GM12878 (cell line): ENCODE measurements at regions not wholly inside any gene's neighbourhood (a gene's known extent, or its start where the extent isn't known, plus 50 kb on each side); places are given as distances from the start of the nearest gene placed in this dataset.

Experiments used
- ATAC-seq: fragments of 200-7000 bp; cut with Tn5 transposase; 3 replicates; pipeline ENCODE4 v1.9.1; 2020; ENCODE audit warnings: mild to moderate bottlenecking, moderate library complexity
- BruUV-seq: library from RNA; stranded (reverse); fragments of 400-500 nt; replicated peaks from 2 replicates; lab custom pipeline; 2021; lab: Mats Ljungman, UMichigan
- CTCF ChIA-PET: fragments of 300-600 bp; sonication (Branson Sonifier 250); formaldehyde crosslinking; extraction: SDS; loops from one replicate; lab custom pipeline; 2021; ENCODE audit warnings: inconsistent platforms; lab: Yijun Ruan, JAX
- POLR2A ChIA-PET: fragments of 350-600 bp; formaldehyde crosslinking; extraction: SDS; loops from one replicate; lab custom pipeline; 2021; ENCODE audit warnings: inconsistent platforms; lab: Charles Lee
- RAD21 ChIA-PET: fragments of 300-600 bp; sonication (Branson Sonifier 250); formaldehyde crosslinking; loops from one replicate; lab custom pipeline; 2023; ENCODE audit warnings: antibody characterized with exemption; ENCODE audit not compliant: unreplicated experiment; lab: Charles Lee
- SMC1A ChIA-PET: fragments of 300-600 bp; sonication (Branson Sonifier 250); formaldehyde crosslinking; loops from one replicate; lab custom pipeline; 2023; ENCODE audit not compliant: unreplicated experiment, uncharacterized antibody; lab: Charles Lee
- DNase-seq: peaks from one replicate; pipeline ENCODE4 v3.0.0-alpha.2; 2011; ENCODE audit warnings: low read depth, low spot score
- FAIRE-seq: peaks from 3 replicates; lab custom pipeline; 2011; peaks lifted over from hg19 to GRCh38; lab: Jason Lieb, UNC
- H2AFZ ChIP-seq: 2 replicates; pipeline ENCODE4 v1.6.0; 2011; ENCODE audit warnings: low read depth, low read length, control low read depth; ENCODE audit not compliant: control insufficient read depth
- H3K27ac ChIP-seq: 2 replicates; pipeline ENCODE4 v1.5.1; 2011; ENCODE audit warnings: control low read depth; ENCODE audit not compliant: control insufficient read depth, insufficient read depth
- H3K27me3 ChIP-seq, 2 experiments: replicated peaks in 1 of 2; 2 replicates each; pipeline versions ENCODE4 v1.6.0 to v1.6.1; 2011; ENCODE audit warnings: low read length in 1 of 2; ENCODE audit not compliant: control insufficient read depth in 2 of 2, insufficient read depth in 2 of 2
- H3K36me3 ChIP-seq, 2 experiments: 2 replicates each; pipeline ENCODE4 v1.5.1; 2011; ENCODE audit warnings: low read length in 1 of 2; ENCODE audit not compliant: control insufficient read depth in 2 of 2, insufficient read depth in 2 of 2
- H3K4me1 ChIP-seq: 2 replicates; pipeline ENCODE4 v1.6.1; 2011; ENCODE audit warnings: mild to moderate bottlenecking, low read length, moderate library complexity, mixed read lengths; ENCODE audit not compliant: control insufficient read depth, insufficient read depth
- H3K4me2 ChIP-seq: 2 replicates; pipeline ENCODE4 v1.6.0; 2011; ENCODE audit warnings: control low read depth; ENCODE audit not compliant: control insufficient read depth, insufficient read depth
- H3K4me3 ChIP-seq: fragments of 200-600 bp; sonication (generic); 2 replicates; pipeline ENCODE4 v1.5.1; 2016
- H3K79me2 ChIP-seq: 2 replicates; pipeline ENCODE4 v1.6.0; 2011; ENCODE audit warnings: low read length; ENCODE audit not compliant: control insufficient read depth, insufficient read depth
- H3K9ac ChIP-seq: 2 replicates; pipeline ENCODE4 v1.8.0; 2011; ENCODE audit warnings: low read length, control low read depth, mixed read lengths; ENCODE audit not compliant: control insufficient read depth, insufficient read depth
- H3K9me3 ChIP-seq: replicated peaks from 3 replicates; pipeline ENCODE4 v1.5.1; 2011; ENCODE audit warnings: mild to moderate bottlenecking, low read length; ENCODE audit not compliant: control insufficient read depth, insufficient read depth
- H4K20me1 ChIP-seq: 2 replicates; pipeline ENCODE4 v1.6.0; 2011; ENCODE audit not compliant: control insufficient read depth, insufficient read depth
- CBX5 ChIP-seq: sonication (generic); IDR thresholded peaks from 2 replicates; pipeline ENCODE4 v1.6.1; 2016; ENCODE audit warnings: low read depth, moderate library complexity, mild to moderate bottlenecking, inconsistent platforms
- EED ChIP-seq: sonication (generic); IDR thresholded peaks from 2 replicates; pipeline ENCODE4 v1.6.1; 2016; ENCODE audit warnings: antibody characterized with exemption, low read depth
- HDGF ChIP-seq: fragments of 450-650 bp; IDR thresholded peaks from 2 replicates; pipeline ENCODE4 v1.6.1; 2016; ENCODE audit warnings: antibody characterized with exemption
- MEF2B ChIP-seq: fragments of 450-650 bp; IDR thresholded peaks from 2 replicates; pipeline ENCODE4 v1.6.1; 2018; ENCODE audit warnings: mild to moderate bottlenecking, moderate library complexity; ENCODE audit not compliant: partially characterized antibody, poor library complexity, severe bottlenecking
- POLR2AphosphoS5 ChIP-seq: IDR thresholded peaks from 2 replicates; pipeline ENCODE4 v1.6.1; 2011; ENCODE audit warnings: mild to moderate bottlenecking, low read length, inconsistent platforms
- RAD51 ChIP-seq: fragments of 450-650 bp; IDR thresholded peaks from 2 replicates; pipeline ENCODE4 v1.6.1; 2016; ENCODE audit warnings: moderate library complexity, mild to moderate bottlenecking, inconsistent platforms
- RFX5 ChIP-seq: IDR thresholded peaks from 2 replicates; pipeline ENCODE4 v1.6.1; 2011; ENCODE audit warnings: low read depth, low read length, improper control_type of control experiment
- SIN3A ChIP-seq: IDR thresholded peaks from 2 replicates; pipeline ENCODE4 v1.6.1; 2012; ENCODE audit warnings: low read depth, low read length, improper control_type of control experiment
- SKIL ChIP-seq: fragments of 450-650 bp; IDR thresholded peaks from 2 replicates; pipeline ENCODE4 v1.6.1; 2017; ENCODE audit warnings: mild to moderate bottlenecking, low read depth, inconsistent platforms; ENCODE audit not compliant: poor library complexity, severe bottlenecking
- SMARCA5 ChIP-seq: fragments of 450-650 bp; IDR thresholded peaks from 2 replicates; pipeline ENCODE4 v1.6.1; 2017; ENCODE audit warnings: mild to moderate bottlenecking
- SUPT20H ChIP-seq: IDR thresholded peaks from 2 replicates; pipeline ENCODE4 v1.6.1; 2011; ENCODE audit warnings: low read depth, mild to moderate bottlenecking, low read length, moderate library complexity, borderline replicate concordance; ENCODE audit not compliant: control insufficient read depth
- WGBS: methylation state at CpG from one replicate; pipeline ENCODE4 v1.1.6; 2016; ENCODE audit warnings: low lambda C conversion rate; ENCODE audit not compliant: insufficient replicate concordance, insufficient coverage; ENCODE audit errors: missing lambda C conversion rate; 5-methylcytosine and 5-hydroxymethylcytosine counted together
- in situ Hi-C: fragments of 300-500 bp; cut with MboI; formaldehyde crosslinking; loops from 9 replicates; pipeline ENCODE4 v1.14.3; 2018; ENCODE audit warnings: mixed read lengths
- intact Hi-C: fragments of 100-400 bp; cut with micrococcal nuclease; formaldehyde crosslinking; loops from one replicate; pipeline ENCODE4 v1.14.2; 2022; ENCODE audit not compliant: unreplicated experiment

GRCh38 chr5:89981878-89982773 is 427.4 kb downstream of the CETN3 start:
- intact Hi-C loops (no loop called here), in situ Hi-C loops (no loop called here)
- ChIA-PET RAD21 (interaction anchor here (1.1 kb wide), 2 partner anchors 281 to 283 kb away, joined by 3 read pairs; no protein-coding TSS in a partner anchor), POLR2A (no interaction called here), CTCF (interaction anchor here (1.1 to 1.9 kb wide), 4 partner anchors 17 to 284 kb away, joined by 3 to 13 read pairs (median 4); no protein-coding TSS in a partner anchor), SMC1A (interaction anchor here (0.5 to 1.8 kb wide), 9 partner anchors 9 to 377 kb away, joined by 3 to 5 read pairs (median 3); no protein-coding TSS in a partner anchor)
- Histone ChIP-seq H3K27me3 (no peaks in the 10 kb centered on the region), H3K36me3 (no peaks in the 10 kb centered on the region), H3K4me3 (no peak overlapping the region), H3K4me2 (no peak overlapping the region), H3K4me1 (no peaks in the 10 kb centered on the region), H3K27ac (no peak overlapping the region), H4K20me1 (no peaks in the 10 kb centered on the region), H3K9me3 (no peaks in the 10 kb centered on the region; the same call in 2 of the 3 replicates), H3K9ac (no peak overlapping the region), H2AFZ (no peak overlapping the region), H3K79me2 (no peaks in the 10 kb centered on the region)
- DNase-seq (no peak), FAIRE-seq (peak; percentile 7), ATAC-seq (no peak)
- TF ChIP-seq SMARCA5 (no peak), MEF2B (no peak), CBX5 (no peak), SKIL (no peak), SIN3A (no peak), HDGF (no peak), EED (no peak), SUPT20H (no peak), RAD51 (no peak), RFX5 (no peak), POLR2AphosphoS5 (no peak)
- no TSS peak for BruUV-seq
- 90% methylated on average over 6 of the region's 6 CpGs for WGBS
